Embryonic facial prominence (tissue), 1 donor: ENCODE measurements at regions not wholly inside any gene's neighbourhood (a gene's known extent, or its start where the extent isn't known, plus 50 kb on each side); places are given as distances from the start of the nearest gene placed in this dataset.
"Not testable (repeated sequence)": the region's sequence is repeated elsewhere in the genome, so short reads cannot be mapped to it uniquely, and the experiment has no call there.

ENCODE experiments used
- DNase-seq: peaks from one replicate; pipeline ENCODE4 v3.0.0-alpha.2; 2016; ENCODE audit errors: extremely low spot score

DNA sequence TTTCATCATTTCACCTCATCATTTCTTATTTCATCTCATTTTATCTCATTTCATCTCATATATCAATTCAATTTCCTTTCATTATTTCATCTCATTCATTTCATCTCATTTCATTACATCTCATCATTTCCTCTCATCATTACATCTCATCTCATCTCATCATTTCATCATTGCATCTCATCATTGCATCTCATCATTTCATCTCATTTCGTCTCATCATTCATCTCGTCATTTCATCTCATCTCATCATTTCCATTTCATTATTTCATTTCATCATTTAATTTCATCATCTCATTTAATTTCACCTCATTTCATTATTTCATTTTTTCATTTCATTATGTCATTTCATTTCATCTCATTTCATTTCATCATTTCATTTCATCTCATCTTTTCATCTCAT is 168.5 kb upstream of the FAM72C start:
- not testable (repeated sequence) for DNase-seq

DNA sequence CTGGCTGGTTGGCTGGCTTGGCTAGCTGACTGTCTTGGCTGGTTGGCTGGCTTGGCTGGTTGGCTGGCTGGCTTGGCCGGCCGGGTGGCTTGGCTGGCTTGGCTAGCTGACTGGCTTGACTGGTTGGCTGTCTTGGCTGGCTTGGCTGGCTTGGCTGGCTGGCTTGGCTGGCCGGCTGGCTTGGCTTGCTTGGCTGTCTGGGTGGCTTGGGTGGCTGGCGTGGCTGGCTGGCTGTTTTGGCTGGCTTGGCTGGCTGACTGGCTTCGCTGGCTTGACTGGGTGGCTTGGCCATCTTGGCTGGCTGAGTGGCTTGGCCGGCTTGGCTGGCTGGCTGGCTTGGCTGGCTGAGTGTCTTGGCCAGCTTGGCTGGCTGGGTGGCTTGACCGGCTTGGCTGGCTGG is 133.2 kb upstream of the FAM72C start:
- DNase-seq, result not testable (repeated sequence)

DNA sequence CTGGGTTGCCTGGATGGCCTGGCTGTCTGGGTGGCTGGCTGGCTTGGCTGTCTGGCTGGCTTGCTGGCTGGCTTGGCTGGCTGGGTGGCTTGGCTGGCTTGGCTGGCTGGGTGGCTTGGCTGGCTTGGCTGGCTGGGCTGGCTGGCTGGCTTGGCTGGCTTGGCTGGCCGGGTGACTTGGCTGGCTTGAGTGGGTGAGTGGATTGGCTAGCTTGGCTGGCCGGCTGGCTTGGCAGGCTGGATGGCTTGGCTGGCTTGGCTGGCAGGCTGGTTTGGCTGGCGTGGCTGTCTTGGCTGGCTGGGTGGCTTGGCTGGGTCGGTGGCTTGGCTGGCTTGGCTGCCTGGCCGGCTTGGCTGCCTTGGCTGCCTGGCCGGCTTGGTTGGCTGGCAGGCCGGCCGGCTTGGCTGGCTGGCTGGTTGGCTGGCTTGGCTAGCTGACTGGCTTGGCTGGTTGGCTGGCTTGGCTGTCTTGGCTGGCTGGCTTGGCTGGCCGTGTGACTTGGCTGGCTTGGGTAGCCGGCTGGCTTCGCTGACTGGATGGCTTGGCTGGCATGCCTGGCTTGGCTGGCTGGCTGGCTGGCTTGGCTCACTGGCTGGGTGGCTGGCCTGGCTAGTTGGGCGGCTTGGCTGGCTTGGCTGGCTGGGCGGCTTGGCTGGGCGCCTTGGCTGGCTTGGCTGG is 132.4 kb upstream of the FAM72C start:
- DNase-seq, result not testable (repeated sequence)

DNA sequence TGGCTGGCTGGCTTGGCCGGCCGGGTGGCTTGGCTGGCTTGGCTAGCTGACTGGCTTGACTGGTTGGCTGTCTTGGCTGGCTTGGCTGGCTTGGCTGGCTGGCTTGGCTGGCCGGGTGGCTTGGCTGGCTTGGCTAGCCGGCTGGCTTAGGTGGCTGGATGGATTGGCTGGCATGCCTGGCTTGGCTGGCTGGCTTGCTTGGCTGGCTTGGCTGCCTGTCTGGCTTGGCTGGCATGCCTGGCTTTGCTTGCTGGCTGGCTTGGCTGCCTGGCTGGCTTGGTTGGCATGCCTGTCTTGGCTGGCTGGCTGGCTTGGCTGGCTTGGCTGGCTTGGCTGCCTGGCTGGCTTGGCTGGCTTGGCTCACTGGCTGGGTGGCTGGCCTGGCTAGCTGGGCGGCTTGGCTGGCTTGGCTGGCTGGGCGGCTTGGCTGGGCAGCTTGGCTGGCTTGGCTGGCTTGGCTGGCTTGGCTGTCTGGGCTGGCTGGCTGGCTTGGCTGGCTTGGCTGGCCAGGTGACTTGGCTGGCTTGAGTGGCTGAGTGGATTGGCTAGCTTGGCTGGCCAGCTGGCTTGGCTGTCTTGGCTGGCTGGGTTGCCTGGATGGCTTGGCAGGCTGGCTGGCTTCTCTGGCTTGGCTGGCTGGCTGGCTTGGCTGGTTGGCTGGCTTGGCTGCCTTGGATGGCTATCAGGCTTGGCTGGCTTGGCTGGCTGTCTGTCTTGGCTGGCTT is 131.5 kb upstream of the FAM72C start:
- not testable (repeated sequence) for DNase-seq

DNA sequence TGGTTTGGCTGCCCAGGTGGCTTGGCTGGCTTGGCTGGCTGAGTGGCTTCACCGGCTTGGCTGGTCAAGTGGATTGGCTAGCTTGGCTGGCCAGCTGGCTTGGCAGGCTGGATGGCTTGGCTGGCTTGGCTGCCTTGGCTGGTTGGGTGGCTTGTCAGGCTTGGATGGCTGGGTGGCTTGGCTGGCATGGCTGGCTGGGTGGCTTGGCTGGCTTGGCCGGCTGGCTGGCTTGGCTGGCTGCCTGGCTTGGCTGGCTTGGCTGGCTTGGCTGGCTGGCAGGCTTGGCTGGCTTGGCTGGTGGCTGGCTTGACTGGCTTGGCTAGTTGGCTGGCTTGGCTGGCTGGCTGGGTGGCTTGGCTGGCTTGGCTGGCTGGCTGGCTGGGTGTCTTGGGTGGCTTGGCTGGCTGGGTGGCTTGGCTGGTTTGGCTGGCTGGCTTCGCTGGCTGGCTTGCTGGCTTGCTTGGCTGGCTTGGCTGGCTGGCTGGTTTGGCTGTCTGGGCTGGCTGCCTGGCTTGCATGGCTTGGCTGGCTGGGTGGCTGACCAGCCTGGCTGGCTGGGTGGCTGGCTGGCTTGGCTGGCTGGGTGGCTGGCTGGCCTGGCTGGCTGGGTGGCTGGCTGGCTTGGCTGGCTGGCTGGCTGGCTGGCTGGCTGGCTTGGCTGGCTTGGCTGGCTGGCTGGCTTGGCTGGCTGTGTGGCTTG is 130.4 kb upstream of the FAM72C start:
- not testable (repeated sequence) for DNase-seq

DNA sequence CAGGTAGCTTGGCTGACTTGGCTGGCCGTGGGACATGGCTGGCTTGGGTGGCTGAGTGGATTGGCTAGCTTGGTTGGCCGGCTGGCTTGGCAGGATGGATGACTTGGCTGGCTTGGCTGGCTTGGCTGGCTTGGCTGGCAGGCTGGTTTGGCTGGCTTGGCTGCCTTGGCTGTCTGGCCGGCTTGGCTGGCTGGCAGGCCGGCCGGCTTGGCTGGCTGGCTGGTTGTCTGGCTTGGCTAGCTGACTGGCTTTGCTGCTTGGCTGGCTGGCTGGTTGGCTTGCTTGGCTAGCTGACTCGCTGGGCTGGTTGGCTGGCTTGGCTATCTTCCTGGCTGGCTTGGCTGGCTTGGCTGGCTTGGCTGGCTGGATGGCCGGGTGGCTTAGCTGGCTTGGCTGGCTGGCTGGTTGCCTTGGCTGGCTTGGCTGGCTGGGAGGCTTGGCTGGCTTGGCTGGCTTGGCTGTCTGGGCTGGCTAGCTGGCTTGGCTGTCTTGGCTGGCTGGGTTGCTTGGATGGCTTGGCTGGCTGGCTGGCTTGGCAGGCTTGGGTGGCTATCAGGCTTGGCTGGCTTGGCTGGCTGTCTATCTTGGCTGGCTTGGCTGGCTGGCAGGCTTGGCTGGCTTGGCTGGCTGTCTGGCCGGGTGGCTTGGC is 129.7 kb upstream of the FAM72C start:
- peak; percentile 1 for DNase-seq

DNA sequence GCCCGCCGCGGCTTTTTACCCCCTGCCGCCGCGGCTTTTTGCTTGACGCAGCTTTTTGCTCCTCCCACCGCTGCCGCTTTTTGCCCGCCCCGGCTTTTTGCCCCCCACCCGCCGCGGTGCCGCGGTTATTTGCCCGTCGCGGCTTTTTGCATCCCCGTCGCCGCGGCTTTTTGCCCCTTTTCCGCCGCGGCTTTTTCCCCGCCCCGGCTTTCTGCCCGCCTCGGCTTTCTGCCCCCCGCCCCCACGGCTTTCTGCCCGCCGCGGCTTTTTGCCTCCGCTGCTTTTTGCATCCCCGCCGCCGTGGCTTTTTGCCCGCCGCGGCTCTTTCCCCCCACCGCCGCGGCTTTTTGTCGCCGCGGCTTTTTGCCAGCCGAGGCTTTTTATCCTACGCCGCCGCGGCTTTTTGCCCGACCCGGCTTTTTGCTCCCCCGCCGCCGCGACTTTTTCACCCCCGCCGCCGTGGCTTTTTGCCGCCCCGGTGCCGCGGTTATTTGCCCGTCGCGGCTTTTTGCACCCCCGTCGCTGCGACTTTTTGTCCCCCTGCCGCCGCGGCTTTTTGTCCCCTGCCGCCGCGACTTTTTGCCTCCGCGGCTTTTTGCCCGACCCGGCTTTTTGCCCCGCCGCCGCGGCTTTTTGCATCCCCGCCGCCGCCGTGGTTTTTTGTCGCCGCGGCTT is 105.5 kb upstream of the FAM72C start:
- DNase-seq, result not testable (repeated sequence)

DNA sequence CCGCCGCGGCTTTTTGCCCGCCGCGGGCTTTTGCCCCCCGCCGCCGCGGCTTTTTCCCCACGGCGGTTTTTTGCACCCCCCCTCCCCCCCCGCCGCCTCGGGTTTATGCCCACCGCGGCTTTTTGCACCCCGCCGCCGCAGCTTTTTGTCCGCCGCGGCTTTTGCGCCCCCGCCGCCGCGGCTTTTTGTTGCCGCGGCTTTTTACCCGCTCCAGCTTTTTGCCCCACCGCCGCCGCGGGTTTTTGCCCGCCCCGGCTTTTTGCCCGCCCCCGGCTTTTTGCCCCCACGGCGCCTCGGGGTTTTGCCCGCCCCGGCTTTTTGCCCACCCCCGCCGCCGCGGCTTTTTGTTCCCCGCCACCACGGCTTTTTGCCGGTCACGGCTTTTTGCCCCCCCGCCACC is 104.9 kb upstream of the FAM72C start:
- not testable (repeated sequence) for DNase-seq

DNA sequence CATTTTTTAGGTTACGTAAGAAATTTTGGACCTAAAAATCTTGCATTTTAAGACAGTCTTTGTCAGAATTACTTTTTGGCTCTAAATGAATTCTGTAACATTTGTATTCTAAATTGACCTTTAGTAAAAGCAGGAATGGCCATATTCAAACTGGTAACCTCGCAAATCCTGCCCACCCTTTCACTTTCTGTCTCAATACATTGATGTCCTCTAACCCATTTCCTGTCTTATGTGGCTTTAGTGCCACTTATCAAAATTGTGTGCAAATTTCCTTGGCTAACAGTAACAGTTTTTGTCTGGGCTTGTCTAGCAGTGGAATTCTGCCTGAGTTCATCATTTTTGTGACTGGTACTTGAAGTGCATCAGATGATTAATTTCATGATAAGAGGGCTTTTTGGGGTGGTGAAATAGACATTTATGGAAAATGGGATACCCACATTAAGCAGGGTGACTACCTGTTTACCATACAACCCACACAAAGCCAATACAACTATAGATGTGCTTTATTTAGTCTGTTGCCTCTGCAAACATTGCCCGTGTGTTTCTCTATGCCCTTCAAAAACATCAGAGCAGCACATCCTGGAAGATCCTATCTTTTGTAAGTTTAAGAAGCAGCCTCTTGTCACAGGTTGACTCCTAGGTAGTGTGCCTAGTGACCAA is 98.7 kb upstream of the FAM72C start:
- not testable (repeated sequence) for DNase-seq

DNA sequence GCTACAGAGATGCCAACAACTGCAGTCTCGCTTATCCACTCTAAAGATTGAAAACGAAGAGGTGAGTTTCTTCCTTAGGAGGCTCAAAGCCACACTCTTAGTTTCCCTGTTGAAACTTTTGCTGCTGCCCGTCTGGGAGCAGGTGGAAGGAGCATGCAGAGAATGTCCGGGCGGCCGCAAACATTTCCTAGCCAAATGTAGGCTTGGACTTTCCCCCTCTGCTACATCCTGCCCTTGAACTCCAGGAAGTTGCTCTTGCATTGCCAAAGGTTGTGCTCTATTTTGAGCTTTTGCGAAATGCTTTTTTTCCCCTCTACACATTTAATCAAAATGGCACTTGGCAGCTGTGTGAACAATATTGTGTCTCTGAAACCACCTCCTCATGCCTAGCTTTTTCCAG is 95.3 kb upstream of the FAM72C start:
- not testable (repeated sequence) for DNase-seq

DNA sequence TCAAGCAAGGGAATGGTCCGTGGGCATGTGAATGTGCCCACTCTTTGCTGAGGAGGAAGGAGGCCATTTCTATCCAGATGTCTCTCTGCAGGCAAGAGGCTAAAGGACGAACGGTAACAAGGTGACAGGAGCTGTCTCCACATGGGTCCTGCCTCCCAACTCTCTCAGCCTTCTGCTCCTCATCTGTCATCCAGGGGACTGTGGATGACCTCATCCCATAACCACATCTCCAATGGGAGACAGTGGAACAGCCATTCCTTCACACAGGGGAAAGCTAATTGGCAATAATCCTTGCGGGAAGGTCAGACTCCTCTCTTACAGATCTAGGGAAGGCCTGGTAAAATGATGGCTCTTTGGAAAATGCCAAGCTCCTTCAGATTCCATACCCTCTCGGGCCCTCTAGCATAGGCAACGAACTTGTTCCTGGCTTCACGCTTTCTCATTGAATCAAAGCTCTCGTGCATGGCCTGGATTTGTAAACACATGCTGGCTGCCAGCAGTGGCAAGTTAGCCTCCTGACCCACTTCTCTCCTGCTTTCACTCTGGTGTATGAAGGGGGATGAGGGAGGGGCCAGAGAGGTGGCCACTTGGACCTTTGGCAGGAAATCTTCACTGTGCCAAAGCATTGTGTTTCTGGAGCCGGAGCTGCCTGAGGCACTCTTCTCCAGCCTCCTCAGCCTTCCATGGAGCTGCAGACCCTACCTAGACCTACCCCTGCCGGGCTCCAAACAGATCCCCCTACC is 94.5 kb upstream of the FAM72C start:
- DNase-seq, result not testable (repeated sequence)

DNA sequence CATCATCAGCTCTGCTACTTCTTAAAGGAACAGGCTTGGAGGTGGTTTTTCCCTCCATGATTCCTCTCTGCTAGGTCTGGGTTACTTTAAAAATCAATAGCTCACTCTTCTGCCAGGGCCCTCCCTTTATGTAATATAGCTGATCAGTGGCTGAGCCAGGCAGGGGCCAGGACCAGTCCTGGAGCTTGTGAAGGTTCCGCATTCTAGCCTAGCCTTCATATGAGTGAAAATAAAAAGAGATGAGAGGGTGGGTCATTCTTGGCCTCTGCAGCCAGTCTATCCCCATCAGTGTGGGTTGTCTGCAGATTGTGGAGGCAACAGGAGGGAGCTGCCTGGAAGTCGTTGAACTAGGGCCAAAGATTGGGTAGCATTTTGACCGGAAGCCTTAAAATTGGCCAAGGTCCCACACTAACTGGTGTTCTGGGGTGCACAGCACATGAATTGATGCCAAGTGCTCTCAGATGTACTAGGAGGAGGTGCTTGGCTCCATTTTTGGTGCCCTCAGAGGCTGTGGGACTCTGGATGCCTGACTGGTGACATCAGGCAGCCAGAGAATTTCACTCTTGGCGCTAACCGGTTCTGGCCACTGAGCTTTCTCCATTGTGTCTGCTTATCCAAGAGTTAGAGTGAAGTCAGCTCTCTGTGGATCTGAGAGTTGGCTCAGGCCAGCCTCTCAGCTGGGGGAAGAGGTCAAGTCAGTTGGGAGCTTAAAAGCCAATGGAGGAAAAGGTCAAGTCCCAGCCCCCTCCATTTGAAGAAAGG is 93.7 kb upstream of the FAM72C start:
- DNase-seq, result not testable (repeated sequence)

DNA sequence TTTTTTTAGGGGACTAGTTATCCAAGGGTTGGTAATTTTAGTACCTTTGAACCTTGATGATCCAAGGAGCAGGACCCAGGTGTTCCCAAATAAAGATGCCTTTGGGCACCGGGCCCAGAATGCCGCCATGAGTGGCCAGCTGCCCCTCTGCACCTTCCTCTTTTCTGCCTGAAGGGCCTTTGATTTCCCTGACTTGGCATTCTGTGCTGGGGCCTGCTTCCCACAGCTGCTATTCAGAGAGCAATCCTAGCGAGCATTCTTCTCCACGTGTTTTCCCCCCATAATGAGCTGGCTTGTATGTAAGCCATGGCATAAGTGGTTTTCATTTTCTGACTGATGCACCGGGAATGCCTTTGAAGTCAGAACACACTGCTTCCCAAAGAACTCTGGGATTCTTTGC is 77.6 kb upstream of the FAM72C start:
- not testable (repeated sequence) for DNase-seq

DNA sequence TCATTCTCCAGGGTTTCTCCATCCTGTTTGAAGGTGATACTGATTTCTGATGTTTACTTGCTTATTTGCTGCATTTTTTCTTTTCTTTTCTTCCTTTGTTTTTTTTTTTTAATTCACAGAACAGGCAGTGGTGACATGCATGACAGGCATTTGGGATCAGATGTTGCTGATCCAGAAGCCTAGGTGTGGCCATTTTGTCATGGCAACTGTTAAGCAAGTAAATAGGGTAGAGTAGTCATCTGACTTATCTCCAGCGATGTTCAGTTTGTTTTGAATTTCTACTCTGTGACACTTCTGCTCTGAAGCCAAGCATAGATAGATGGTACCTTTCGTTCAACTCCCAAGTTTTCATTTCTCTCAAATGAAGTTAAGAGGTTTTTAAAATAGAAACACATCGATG is 74.9 kb upstream of the FAM72C start:
- not testable (repeated sequence) for DNase-seq

DNA sequence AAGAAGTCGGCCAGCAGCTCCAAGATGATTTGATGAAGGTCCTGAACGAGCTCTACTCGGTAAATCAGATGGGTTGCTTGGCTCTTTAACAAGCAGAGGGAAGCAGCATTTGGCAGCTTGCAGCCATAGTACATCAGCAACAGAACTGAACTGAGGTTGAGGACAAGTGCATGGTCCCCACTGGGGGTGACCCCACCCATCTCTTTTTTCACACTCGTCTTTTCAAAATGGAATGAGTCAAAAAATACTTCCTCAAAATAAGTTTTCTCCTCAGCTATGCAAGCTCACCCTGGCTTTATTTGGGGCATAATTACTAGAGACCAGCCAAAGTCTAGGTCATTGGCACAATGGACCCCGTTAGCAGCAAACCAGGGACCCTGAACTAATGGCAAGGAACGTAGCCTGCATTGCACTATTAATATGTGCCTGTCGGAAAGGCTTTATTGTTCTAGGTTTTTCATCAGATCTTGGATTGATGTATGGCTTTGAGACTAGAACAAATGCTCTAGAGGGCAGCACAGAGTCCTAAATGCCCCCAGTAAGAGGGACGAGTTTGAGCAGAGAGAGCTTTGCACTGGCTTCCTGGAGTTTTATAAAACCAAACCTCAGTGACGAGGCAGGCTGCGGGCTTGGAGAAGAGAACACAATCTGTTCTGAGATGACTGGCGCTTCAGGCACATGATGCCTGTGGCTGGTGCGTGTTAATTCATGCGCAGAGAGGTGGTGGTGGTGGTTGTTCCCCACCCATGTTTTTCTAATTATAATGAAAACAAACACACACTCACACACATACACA is 74.2 kb upstream of the FAM72C start:
- DNase-seq, result not testable (repeated sequence)

DNA sequence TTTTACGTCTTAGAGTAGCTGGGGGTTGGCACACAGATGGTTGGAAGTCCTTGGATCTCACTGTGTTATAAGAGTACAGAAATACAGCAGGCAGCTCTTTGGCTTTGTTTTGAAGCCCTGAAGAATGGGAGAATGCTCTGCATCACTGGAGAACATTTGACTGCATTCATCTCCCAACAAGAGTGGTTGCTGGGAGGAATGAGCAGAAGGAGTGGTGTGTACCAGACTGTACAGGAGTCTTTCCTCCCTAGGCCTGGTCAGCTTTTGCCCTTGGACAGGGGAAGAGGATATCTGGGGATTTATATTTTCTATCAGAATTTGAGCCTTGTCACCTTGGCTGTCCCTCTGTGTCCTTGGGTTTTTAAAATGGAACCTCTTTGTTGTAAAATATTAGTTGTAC is 70.5 kb upstream of the FAM72C start:
- not testable (repeated sequence) for DNase-seq

DNA sequence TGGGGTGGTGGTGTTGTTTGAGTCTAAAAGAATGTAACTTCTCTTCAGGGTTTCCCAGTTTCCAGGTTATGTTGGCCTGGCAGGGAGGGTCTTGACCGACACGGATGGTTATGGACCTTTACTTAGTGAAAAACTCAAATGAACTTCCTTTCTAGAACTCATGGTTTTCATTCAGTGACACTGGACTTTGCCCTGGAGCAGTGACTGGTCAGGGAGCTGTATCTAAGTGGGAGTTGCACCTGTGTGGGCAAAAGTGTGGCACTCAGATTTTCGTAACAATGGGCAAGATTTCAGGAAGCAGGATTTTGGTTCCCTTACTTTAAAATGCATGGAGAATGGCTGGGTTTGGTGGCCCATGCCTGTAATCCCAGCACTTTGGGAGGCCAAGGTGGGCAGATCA is 68.5 kb upstream of the FAM72C start:
- DNase-seq, result not testable (repeated sequence)

DNA sequence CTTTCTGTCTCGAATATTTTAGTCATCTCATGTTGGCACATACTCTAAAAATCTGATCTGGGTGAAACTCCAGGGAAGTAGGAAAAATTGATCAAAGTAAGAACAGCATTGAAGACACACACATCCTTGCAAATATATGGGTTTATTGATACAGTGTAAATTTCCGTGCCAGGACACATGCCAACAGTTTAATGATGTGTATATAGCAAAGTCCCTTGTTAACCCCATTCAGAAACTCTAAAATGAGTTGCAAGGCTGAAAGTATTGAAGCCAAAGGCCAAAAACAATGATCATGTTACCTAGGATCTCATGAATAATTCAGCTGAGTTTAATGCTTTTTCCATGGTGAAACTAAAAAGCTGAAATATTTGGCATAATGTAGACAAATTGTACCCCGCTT is 62.3 kb upstream of the FAM72C start:
- DNase-seq, result not testable (repeated sequence)

DNA sequence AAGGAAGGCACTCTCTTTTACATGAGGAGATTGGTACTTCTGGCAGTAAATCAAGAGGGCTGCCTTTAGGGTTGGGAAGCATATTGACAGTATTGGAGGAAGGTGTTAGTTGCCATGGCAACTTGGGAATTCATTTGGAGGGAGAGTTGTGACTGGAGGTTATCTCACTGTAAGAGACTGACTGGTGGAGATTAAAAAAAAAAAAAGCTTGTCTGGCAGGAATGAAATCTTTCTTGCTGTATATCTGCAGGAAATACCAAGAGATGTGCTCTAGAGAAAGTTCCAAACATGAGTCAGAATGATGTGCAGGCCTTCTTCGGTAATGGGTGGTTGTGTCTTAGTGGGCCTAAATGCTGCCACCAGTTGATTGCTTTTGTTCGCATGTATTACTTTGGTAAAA is 59.8 kb upstream of the FAM72C start:
- not testable (repeated sequence) for DNase-seq
